ENCODE measurements at regions not wholly inside any gene's neighbourhood (a gene's known extent, or its start where the extent isn't known, plus 50 kb on each side); places are given as distances from the start of the nearest gene placed in this dataset.

- Mint-ChIP-seq H3K4me3 (ENCODE audit: unreplicated experiment) (no peak overlapping the region), H3K9me3 (ENCODE audit: low read depth) (no peaks in the 10 kb centered on the region), H3K36me3 (ENCODE audit: low read depth) (no peaks in the 10 kb centered on the region), H3K27ac (ENCODE audit: unreplicated experiment) (no peak overlapping the region), H3K27me3 (ENCODE audit: low read depth) (peaks cover 7% of the 10 kb centered on the region), H3K4me1 (ENCODE audit: low read depth) (peaks cover 39% of the 10 kb centered on the region)
- DNase-seq (ENCODE audit: low spot score) = no peak
- no peak for TF ChIP-seq CTCF (IDR thresholded peaks at IDR 0.05)
Observed at GRCh38 chr15:37881237-37882013, 53.0 kb upstream of the TMCO5A start.

GRCh38 chr15:37882640-37883039, 51.8 kb upstream of the TMCO5A start:
- no peak for DNase-seq (ENCODE audit: low spot score)
- Mint-ChIP-seq H3K4me1 (ENCODE audit: low read depth) (peaks cover 29% of the 10 kb centered on the region), H3K27ac (ENCODE audit: unreplicated experiment) (no peak overlapping the region), H3K36me3 (ENCODE audit: low read depth) (no peaks in the 10 kb centered on the region), H3K27me3 (ENCODE audit: low read depth) (peaks cover 7% of the 10 kb centered on the region), H3K9me3 (ENCODE audit: low read depth) (no peaks in the 10 kb centered on the region), H3K4me3 (ENCODE audit: unreplicated experiment) (no peak overlapping the region)
- TF ChIP-seq CTCF (IDR thresholded peaks at IDR 0.05) = no peak

Measured in chondrocyte (in vitro differentiated cells).